Stomach (tissue), 8 donors: ENCODE measurements at regions not wholly inside any gene's neighbourhood (a gene's known extent, or its start where the extent isn't known, plus 50 kb on each side); places are given as distances from the start of the nearest gene placed in this dataset.

ENCODE experiments used
- DNase-seq, 2 donors: peaks; one replicate each; pipeline versions ENCODE4 v3.0.0 to v3.0.0-alpha.2; 2013 to 2019
- H3K27ac ChIP-seq, 5 donors: fragments of 200-600 bp in 4 of 5; sonication (generic) in 4 of 5; one replicate each; pipeline ENCODE4 v1.5.1; 2013 to 2019; ENCODE audit warnings: mild to moderate bottlenecking in 1 of 5, moderate library complexity in 1 of 5
- H3K27me3 ChIP-seq, 3 donors: fragments of 200-600 bp; sonication (generic); one replicate each; pipeline ENCODE4 v1.5.1; 2017 to 2019; ENCODE audit warnings: mixed run types in 1 of 3
- H3K36me3 ChIP-seq, 4 donors: fragments of 200-600 bp; sonication (generic); 1 replicate in 3 of 4; 2 replicates in 1 of 4; pipeline ENCODE4 v1.5.1; 2016 to 2019
- H3K4me1 ChIP-seq, 4 donors: fragments of 200-600 bp; sonication (generic); one replicate each; pipeline ENCODE4 v1.5.1; 2016 to 2019
- H3K4me3 ChIP-seq, 4 donors: fragments of 200-600 bp; sonication (generic) in 3 of 4; one replicate each; pipeline ENCODE4 v1.5.1; 2016 to 2019; ENCODE audit warnings: mild to moderate bottlenecking in 1 of 4
- H3K9me3 ChIP-seq, 4 donors: fragments of 200-600 bp; sonication (generic); one replicate each; pipeline ENCODE4 v1.5.1; 2016 to 2019
- CTCF ChIP-seq, 7 experiments: fragments of 450-650 bp in 4 of 7; fragments of 200-600 bp in 3 of 7; sonication (generic) in 3 of 7; IDR thresholded peaks; one replicate each; pipeline ENCODE4 v1.5.1; 2016 to 2019; ENCODE audit warnings: antibody characterized with exemption in 7 of 7, control low read depth in 2 of 7, mild to moderate bottlenecking in 1 of 7
- EP300 ChIP-seq: sonication (generic); formaldehyde crosslinking; IDR thresholded peaks from one replicate; pipeline ENCODE4 v1.6.1; 2017; ENCODE audit warnings: antibody characterized with exemption
- POLR2A ChIP-seq, 4 donors: fragments of 450-650 bp; IDR thresholded peaks; one replicate each; pipeline ENCODE4 v1.6.1; 2016; ENCODE audit warnings: antibody characterized with exemption in 4 of 4, control low read depth in 2 of 4, mild to moderate bottlenecking in 1 of 4, moderate library complexity in 1 of 4
- POLR2AphosphoS5 ChIP-seq, 3 donors: sonication (generic); formaldehyde crosslinking; IDR thresholded peaks; one replicate each; pipeline ENCODE4 v1.6.1; 2016; ENCODE audit warnings: antibody characterized with exemption in 3 of 3
- WGBS, 5 donors: extraction: QIAGEN DNeasy Blood & Tissue Kit in 3 of 5; methylation state at CpG; one replicate each; pipeline versions ENCODE4 v1.1.5 to v1.1.7; 2013 to 2018; 5-methylcytosine and 5-hydroxymethylcytosine counted together
- intact Hi-C: fragments of 100-400 bp; cut with DNase I; formaldehyde crosslinking; loops from one replicate; pipeline ENCODE4 v1.15.1; 2023; ENCODE audit warnings: low total_unique reads
- donor health status: healthy with polysubstance abuse.
- donor health status: Bipolar disorder and iron deficiency.
- donor health status: healthy.

- WGBS, 5 donors: 79 to 85% (median 82%) methylated on average over 5 of the region's 5 CpGs
- TF ChIP-seq POLR2A (IDR thresholded peaks at IDR 0.05) (no peak), POLR2AphosphoS5 (IDR thresholded peaks at IDR 0.05) (no peak), CTCF (IDR thresholded peaks at IDR 0.05) (no peak), EP300 (no peak)
- Histone ChIP-seq H3K4me1 (peaks cover 0 to 32% (median 14%) of the 10 kb centered on the region in 4 donors), H3K27me3 (no peaks in the 10 kb centered on the region), H3K4me3 (no peak overlapping the region), H3K27ac (no peak overlapping the region), H3K9me3 (no peaks in the 10 kb centered on the region), H3K36me3 (no peaks in the 10 kb centered on the region)
- DNase-seq: no peak
- intact Hi-C loops: no loop called here
Measured at GRCh38 chr21:16590186-16590585, 860.4 kb downstream of the USP25 start.

GRCh38 chr21:16590641-16591292 lies 861.0 kb downstream of the USP25 start:
- intact Hi-C loops: no loop called here
- no peaks in the 10 kb centered on the region for H3K27me3 ChIP-seq
- no peaks in the 10 kb centered on the region for H3K36me3 ChIP-seq
- H3K9me3 ChIP-seq: no peaks in the 10 kb centered on the region
- TF ChIP-seq POLR2AphosphoS5 (IDR thresholded peaks at IDR 0.05) (no peak), CTCF (IDR thresholded peaks at IDR 0.05) (no peak), EP300 (no peak), POLR2A (IDR thresholded peaks at IDR 0.05) (no peak)
- H3K4me3 ChIP-seq: no peak overlapping the region
- DNase-seq: no peak
- peaks cover 0 to 32% (median 14%) of the 10 kb centered on the region in 4 donors for H3K4me1 ChIP-seq
- WGBS, 5 donors: 85 to 88% (median 87%) methylated on average over 5 of the region's 5 CpGs
- H3K27ac ChIP-seq: no peak overlapping the region

- TF ChIP-seq CTCF (IDR thresholded peaks at IDR 0.05) (no peak), POLR2AphosphoS5 (IDR thresholded peaks at IDR 0.05) (no peak), POLR2A (IDR thresholded peaks at IDR 0.05) (no peak), EP300 (no peak)
- H3K27ac ChIP-seq: no peak overlapping the region
- intact Hi-C loops: no loop called here
- H3K27me3 ChIP-seq: no peaks in the 10 kb centered on the region
- DNase-seq: no peak
- no peaks in the 10 kb centered on the region for H3K36me3 ChIP-seq
- no peak overlapping the region for H3K4me3 ChIP-seq
- 72 to 88% (median 76%) methylated on average over 5 of the region's 5 CpGs for WGBS, 5 donors
- H3K9me3 ChIP-seq: no peaks in the 10 kb centered on the region
- peaks cover 0 to 18% (median 10%) of the 10 kb centered on the region in 4 donors for H3K4me1 ChIP-seq
Measured at GRCh38 chr21:16592381-16592780, 862.6 kb downstream of the USP25 start.

GRCh38 chr21:16594191-16594590 lies 864.4 kb downstream of the USP25 start:
- WGBS, 5 donors: 81 to 93% (median 85%) methylated on average over 1 of the region's 1 CpG
- no peak for TF ChIP-seq POLR2AphosphoS5 (IDR thresholded peaks at IDR 0.05)
- no peak for TF ChIP-seq EP300
- TF ChIP-seq CTCF (IDR thresholded peaks at IDR 0.05): no peak
- TF ChIP-seq POLR2A (IDR thresholded peaks at IDR 0.05): no peak
- intact Hi-C loops: no loop called here
- Histone ChIP-seq H3K27ac (no peak overlapping the region), H3K36me3 (no peaks in the 10 kb centered on the region), H3K4me3 (no peak overlapping the region), H3K9me3 (no peaks in the 10 kb centered on the region), H3K27me3 (no peaks in the 10 kb centered on the region), H3K4me1 (no peaks in the 10 kb centered on the region)
- no peak for DNase-seq
